Inferior parietal cortex (tissue), 1 donor: ENCODE measurements at regions not wholly inside any gene's neighbourhood (a gene's known extent, or its start where the extent isn't known, plus 50 kb on each side); places are given as distances from the start of the nearest gene placed in this dataset.
"Not testable (repeated sequence)": the region's sequence is repeated elsewhere in the genome, so short reads cannot be mapped to it uniquely, and the experiment has no call there.

ENCODE experiments used
- DNase-seq: peaks from one replicate; pipeline ENCODE4 v3.0.0-alpha.2; 2016; ENCODE audit errors: extremely low spot score

DNA sequence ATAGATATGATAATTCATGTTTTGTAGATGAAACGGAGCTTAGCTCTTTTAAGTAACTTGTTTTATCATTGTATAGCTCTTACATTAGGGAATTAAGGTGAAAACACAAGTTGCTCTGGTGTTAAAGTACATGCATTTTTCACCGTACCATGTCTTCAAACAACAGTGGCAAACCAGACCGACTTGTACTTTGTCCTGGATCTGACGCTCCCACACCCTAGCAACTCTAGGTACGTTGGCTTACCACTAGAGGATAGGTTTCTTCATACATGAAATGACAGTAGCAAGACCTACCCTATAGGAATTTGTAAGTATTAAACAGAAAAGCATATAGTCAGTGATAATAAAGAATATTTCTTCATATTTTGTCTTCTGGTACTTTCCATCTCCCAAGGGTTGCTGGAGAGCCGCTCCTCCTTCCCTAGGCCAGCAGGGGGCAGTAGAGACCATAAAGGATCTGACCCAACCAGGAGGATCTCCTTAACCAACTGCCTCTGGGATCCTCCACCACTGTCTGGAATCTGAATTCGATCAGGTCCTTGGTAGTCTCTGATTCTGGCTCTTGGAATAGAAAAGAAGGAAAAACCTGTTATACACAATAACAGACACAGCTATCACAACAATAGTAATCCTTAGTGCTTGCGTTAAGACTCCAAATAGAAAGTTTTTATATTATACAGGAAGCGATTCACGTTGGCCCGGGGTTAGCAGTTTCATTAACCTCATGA is 136.7 kb downstream of the CAVIN4 start:
- DNase-seq = peak; percentile 95

DNA sequence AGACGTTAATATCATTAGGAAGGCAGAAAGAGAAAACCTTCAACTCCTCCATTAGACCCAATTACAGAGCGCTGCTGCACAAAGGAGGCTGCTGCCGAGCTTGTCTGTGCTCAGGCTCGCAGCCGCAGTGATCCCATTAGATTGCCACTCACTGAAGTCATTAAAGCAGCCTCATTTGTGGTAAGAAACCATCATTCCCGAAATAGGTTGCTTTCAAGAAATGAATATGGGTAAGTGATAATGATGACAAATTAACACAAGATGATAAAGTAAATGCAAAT is 137.2 kb downstream of the CAVIN4 start:
- no peak for DNase-seq

DNA sequence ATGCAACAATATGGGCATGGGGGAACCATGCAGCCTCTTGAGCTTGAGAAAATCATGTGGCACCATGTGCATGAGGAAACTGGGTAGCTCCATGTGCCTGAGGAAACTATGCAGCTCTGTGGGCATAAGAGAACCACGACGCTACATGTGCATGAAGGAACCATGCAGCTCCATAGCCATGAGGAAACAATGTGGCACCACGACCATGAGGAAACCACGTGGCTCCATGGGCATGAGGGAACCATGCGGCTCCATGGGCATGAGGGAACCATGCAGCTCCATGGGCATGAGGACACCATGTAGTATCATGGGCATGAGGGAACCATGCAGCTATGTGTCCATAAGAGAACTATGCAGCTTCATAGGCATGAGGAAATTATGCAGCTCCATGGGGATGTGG is 140.8 kb downstream of the CAVIN4 start:
- DNase-seq = no peak

DNA sequence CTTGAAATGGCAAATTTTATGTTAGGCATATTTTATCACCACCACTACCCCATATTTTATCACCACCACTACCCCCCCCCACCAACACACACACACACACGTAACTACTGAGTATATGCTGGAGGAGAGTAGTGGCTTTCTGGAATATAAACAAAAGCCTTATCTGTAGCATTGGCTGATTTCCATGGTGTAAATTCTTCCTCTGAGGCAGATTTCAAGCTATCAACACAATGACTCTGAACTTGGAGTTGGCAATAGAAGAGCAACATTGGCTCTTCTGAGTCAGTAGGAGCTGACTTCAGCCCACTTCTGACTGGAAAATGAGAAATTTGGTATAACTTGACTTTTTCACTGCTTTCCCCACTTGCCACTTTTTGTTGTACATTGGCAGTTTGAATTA is 143.0 kb downstream of the CAVIN4 start:
- DNase-seq = no peak

DNA sequence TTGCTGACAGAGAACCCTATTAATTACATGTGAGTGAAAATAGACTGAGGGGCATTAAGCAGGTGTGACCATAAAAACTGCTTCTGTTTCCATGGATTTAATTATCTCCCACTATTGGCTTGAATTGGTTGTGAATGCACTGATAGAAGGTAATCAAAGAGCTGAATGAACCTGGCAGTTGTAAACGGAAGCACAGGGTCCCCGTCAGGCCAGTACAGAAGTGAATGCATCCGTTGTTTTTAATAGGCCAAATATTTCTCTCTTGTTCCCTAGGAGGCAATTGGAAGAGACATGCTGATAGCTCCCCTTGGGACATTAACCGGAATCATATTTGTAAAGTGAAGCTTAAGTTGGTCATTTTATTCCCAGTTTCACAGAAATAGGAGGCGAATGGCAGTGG is 147.0 kb downstream of the CAVIN4 start:
- DNase-seq = no peak

DNA sequence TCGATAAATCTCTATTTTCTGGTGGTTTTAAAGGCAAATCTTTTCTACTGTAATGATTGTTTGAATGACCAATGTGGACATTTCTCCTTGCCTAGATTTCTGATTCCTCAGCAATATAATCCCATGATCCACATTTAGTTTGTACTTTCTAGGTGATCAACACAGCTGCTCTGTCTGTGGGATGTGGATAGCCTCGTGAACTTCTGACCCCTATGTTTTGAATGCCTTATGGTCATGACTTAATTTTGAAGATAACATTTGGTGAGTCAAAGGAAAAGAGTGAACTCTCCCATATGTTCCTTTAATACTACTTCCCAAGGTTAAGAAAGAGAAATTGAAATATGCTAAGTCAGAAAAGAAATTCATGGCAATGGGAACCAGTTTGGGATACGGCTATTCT is 147.5 kb downstream of the CAVIN4 start:
- no peak for DNase-seq

DNA sequence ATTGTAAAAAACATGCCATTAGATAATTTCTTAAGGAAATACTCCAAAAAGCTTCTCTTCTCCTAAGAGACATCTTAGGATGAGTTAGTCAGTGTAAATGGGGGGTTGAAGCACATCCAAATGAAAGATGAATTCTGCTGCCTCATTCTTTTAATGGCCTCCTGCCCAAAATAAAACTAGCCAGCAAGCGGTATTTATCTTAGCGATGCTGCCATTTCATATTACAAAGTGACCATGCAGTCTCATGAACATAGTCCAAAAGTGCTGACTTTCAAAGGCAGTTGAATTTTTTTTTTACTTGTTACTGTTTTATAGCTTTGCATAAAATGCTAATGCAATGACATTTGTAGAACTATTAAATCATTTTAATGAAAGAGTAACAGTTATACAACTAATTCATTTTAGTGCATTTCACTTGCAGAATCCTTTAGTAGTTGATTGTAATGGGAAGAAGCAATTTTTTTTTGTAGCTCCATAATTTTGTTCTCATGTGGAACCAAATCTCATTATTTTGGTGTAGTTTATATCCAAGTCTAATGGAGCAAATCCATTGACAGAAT is 151.5 kb downstream of the CAVIN4 start:
- no peak for DNase-seq

DNA sequence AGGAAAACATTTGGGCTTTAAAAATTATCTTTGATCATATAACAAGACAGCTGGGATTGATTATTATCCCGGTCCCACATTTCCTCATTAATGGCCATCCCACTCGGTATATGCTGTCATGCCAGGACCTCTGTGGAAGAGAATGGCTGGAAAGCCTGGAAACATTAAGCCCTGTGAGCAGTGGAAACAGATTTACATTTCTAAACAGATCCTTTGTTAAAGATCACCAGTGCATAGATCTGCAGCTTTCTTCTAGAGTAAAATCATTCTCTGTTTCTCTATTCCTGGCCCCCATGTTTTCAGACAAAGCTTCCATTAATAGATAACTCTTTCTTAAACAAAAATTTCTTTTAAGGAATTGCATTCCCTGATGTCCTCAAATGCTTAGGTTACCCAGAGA is 152.2 kb downstream of the CAVIN4 start:
- no peak for DNase-seq

DNA sequence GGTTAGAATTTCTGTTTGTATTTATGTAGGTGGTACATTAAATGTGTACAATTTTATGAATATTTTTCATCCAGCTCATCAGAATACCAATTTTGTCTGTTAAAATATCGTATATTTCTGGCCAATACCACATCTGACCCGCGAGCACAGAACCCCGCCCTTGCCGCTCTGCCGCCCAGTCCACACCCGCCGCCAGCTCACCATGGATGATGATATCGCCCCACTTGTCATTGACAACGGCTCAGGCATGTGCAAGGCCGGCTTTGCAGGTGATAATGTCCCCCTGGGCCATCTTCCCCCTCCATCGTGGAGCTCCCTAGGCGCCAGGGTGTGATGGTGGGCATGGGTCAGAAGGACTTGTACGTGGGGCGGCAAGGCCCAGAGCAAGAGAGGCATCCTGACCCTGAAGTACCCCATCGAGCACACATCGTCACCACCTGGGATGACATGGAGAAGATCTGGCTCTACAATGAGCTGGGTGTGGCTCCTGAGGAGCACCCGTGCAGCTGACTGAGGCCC is 153.2 kb downstream of the CAVIN4 start:
- DNase-seq = no peak

DNA sequence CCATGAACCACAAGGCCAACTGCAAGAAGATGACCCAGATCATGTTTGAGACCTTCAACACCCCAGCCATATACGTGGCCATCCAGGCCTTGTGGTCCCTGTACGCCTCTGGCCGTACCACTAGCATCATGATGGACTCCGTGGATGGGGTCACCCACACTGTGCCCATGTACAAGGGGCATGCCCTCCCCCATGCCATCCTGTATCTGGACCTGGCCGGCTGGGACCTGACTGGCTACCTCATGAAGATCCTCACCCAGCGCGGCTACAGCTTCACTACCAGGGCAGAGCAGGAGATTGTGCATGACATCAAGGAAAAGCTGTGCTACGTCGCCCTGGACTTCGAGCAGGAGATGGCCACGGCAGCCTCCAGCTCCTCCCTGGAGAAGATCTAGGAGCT is 153.7 kb downstream of the CAVIN4 start:
- DNase-seq = no peak

DNA sequence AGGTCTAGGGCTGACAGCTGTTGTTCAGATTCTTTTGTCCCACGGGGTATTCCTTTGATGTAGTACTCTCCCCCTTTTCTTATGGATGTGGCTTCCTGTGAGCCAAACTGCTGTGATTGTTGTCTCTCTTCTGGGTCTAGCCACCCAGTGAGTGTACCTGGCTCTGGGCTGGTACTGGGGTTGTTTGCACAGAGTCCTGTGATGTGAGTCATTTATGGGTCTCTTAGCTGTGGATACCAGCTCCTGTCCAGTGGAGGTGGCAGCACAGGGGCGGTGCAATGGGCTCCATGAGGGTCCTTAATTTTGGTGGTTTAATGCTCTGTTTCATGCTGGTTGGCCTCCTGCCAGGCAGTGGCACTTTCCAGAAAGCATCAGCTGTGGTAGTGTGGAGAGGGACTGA is 161.3 kb downstream of the CAVIN4 start:
- DNase-seq = no peak

DNA sequence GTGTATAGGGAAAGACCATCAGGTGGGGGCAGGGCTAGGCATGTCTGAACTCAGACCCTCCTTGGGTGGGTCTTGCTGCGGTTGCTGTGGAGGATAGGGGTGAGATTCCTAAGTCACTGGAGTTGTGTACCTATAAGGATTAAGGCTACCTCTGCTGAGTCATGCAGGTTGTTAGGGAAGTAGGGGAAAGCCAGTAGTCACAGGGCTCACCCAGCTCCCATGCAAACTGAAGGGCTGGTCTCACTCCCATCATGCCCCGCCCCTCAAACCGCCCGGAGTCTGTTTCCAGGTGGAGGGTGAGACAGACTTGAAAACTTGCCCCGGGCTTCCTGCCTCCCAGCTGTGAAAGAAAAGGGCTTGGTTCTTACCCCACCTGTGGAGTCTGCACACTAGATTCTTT is 161.8 kb downstream of the CAVIN4 start:
- DNase-seq = no peak

DNA sequence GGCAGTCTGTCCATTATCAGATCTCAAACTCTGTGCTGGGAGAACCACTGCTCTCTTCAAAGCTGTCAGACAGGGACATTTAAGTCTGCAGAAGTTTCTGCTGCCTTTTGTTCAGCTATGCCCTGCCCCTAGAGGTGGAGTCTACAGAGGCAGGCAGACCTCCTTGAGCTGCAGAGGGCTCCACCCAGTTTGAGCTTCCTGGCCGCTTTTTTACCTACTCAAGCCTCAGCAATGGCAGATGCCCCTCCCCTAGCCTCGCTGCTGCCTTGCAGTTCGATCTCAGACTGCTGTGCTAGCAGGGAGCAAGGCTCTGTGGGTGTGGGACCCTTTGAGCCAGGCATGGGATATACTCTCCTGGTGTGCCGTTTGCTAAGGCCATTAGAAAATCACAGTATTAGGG is 171.1 kb downstream of the CAVIN4 start:
- DNase-seq = not testable (repeated sequence)

DNA sequence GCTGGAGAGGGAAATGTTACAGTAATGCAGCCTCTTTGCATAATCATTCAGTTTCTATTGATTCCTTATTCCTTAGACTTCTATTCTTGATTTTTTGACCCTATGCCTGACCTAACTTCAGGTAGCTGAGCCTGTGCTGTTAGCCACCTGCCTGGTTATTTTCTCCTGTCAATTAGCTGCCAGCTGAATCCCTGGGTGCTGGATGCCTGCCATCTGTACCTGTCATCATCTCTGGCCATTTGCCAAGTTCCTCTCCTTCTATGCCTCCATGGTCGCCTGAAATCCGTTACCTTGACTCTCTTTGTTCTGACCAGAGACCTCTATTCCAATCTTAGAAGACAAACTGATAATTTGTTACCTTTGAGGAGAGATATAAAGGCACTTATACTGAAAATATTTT is 178.3 kb downstream of the CAVIN4 start:
- DNase-seq = no peak

DNA sequence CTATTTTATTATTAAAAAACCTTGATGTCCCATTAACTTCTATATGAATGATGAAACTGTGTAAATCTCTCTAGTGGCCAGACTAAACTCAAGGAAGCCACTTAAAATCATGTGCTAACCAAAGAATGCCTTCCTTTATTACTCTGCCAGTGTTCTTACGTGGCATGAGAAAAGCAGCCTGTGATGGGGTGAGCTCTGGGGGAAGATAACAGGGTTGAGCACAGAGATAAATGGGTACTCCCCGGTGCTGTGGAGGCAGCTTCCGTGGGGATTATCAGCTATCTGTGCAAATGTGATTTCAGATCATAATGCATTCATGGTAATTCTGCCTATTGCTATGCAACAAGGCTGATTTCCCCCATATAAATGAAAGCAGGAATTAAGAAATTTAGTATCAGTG is 181.3 kb downstream of the CAVIN4 start:
- no peak for DNase-seq

DNA sequence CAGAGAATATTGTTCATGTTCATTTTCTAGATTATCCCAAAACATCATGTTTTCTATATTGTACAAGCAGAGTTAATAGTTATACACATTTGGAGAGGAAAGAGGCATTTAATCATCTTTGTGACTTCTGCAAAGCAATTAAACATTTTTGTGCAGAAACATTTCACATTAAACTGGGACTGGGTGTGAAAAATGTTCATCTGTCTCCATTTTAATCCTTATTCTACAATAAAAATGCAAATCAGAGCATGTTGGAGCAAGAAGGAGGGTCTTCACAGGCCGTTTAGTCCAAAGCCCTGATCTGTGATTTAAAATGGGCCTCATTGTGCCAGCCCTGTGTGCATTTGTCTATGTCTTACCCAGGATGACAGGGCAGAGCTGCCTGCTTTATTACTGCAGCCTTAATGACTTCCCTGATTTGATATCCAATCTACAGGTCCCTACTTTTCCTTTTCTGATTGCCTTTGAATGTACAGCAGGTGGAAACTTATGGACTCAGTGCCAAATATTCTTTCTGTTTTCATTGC is 183.5 kb downstream of the CAVIN4 start:
- no peak for DNase-seq

DNA sequence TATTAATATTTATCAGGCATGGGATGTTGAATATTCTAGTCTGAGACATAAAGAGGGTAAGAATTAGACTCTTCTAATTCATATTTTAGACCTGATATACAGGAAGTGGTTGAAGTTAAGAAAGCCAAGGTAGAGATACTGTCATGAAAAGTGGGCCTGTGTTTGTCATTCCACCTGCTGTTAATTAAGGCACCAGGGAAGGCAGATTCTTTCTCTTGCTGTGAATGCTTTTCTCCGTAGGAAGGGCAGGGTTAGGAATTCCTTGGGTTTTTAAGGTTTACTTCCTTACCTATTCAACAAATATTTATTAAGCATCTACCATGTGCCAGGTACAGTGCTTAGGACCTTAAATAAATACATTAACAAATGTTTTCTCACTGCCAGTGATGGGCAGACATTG is 196.4 kb downstream of the CAVIN4 start:
- no peak for DNase-seq

DNA sequence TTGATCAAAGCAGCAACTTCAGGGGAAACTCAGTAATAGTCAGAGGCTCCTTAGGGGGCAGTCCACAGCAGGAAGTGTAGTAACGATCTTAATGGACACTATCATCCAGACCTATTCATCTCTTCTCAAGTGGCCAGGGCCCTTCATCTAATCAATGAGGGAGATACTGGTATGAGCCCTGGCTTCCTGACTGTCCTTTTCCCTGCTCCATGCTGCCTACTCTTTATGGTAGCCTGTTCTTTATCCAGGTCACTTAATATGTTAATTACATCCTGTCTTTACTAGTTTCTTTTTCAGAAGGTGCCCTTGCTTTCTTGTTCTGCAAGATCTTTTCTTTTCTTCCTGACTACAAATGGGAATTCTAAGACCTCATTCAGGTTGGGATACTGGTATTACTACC is 197.1 kb downstream of the CAVIN4 start:
- DNase-seq = no peak

DNA sequence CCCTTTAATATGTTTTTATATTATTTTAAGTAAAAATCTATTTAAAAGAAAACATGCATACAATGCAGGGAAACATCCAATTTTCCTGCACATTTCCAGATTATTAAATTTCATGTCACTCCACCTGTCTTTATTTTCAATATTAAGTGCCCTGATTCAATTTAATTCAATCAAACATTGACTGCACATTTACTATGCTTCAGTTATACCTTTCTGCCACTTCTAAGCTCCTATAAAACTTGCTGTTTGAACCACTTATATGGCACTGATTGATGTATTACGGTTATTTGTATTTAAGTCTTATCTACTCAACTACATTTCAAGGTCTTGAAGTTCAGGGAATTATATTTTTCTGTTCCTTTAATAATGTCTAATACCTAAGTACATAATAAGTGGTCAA is 198.0 kb downstream of the CAVIN4 start:
- no peak for DNase-seq

DNA sequence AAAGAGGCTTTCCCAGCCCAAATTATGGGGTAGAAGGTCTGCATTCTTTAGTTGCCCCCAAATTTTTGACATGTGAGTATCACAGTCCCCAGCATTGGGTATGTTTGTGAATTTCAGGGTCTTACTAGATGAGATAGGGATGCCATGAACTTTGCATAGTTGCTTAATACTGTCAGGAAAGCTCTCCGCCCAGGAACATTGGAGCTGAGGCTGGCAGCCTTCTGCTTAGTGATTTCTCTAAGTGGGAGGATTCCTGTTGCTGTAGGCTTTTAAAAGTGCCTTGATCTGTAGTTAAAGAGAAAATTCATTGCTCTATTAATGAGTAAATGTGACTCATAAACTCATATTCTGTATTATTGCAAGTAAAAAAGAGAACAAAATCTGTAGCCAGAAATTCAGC is 206.9 kb downstream of the CAVIN4 start:
- no peak for DNase-seq

DNA sequence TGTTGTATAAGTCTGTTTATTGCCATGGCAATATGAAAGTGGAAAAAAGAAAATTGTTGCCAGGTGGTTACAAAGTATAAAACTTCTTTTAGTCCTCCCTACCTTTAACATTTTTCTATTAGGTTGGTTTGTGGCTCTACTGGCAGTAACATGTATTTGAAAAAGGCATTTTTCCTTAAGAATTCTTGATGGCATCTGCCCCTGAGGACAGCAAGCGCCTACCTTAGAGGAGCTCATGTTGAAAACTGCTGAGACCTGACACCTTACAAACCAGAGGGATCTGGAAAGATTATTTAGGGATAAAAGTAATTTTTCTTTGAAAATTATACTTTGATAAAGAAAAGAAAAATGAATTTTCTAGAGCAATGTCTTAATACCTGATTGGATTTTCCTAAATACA is 208.1 kb downstream of the CAVIN4 start:
- DNase-seq = no peak

DNA sequence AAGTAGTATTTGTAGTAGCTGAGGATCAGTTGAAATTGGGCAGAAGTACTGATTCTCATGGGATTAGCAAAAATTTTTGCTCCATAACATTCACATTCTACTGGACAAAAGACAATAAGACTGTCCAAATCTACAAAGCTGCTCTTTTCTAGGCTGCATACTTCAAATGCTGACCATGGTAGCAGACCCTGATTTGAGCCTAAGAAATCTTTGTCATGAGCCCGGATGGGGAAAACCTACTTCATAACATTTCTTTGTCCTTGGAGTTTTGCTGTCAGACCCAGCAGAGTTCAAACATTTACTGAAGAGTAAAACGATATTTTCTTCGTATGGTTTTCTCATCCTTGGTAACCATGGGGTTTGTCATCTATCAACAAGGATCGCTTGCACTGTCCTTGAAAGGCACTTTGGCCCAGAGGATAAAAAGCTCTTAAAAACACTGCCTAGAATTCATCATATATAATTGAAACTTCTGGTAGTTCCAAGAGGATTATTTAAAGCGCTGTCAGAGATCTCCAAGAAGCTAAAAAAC is 216.9 kb downstream of the CAVIN4 start:
- DNase-seq = no peak

DNA sequence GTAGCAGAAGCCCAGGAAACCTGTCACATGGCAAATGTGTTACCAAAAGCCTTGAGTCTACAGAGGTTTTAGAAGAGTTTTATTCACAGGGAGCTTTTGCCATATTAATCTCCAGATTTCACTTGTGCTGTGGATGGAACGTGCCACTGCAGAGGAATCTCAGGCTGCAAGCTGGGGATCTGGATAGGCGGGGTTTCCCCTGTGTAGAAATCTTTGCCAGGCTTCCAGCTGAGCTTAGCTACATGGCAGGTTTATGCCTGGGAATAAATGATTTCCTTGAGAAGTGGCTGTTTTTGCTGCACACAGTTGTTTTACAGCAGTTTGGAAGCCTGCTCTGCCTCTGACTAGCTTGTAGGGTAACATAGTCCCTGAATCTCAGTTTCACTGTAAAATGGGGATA is 224.6 kb upstream of the PLPPR1 start:
- DNase-seq = peak; percentile 4

DNA sequence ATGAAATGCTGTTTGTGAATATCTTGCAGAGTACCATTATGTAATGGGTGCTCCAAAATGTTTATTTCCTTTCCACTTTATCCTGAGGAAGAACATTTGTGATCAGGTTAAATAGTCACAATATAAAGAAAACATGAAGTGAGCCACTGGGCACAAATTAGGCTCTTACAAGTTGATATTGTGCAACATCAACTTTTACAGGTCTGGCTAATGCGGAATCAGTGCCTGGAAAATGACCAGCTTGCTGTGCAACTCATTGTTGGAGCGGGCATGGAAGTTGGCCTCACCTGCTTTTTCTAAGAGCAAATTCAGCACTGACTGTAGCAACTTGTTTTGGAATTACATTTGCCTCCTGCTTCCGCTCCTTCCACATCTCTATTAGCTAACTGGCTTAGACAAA is 216.9 kb upstream of the PLPPR1 start:
- no peak for DNase-seq
